ENCODE measurements at regions not wholly inside any gene's neighbourhood (a gene's known extent, or its start where the extent isn't known, plus 50 kb on each side); places are given as distances from the start of the nearest gene placed in this dataset.

- Histone ChIP-seq H3K9me3 (no peaks in the 10 kb centered on the region), H3K4me3 (replicated peaks in 1 of 3) (no peak overlapping the region), H3K36me3 (no peaks in the 10 kb centered on the region), H3K4me1 (no peaks in the 10 kb centered on the region), H3K27ac (no peak overlapping the region), H3K27me3 (no peaks in the 10 kb centered on the region)
- DNase-seq = no peak
- TF ChIP-seq CTCF (IDR thresholded peaks at IDR 0.05) (no peak), POLR2A (IDR thresholded peaks at IDR 0.05) (no peak)
- 53 to 71% methylated on average over 5 of the region's 5 CpGs for whole genome bisulfite sequencing, 2 donors
- intact Hi-C loops (cut with DNase I) = no loop called here
Observed at GRCh38 chr12:28794211-28794610, 354.9 kb upstream of the FAR2 start.

GRCh38 chr12:28794786-28795185 lies 354.3 kb upstream of the FAR2 start:
- DNase-seq = no peak
- Histone ChIP-seq H3K4me1 (no peaks in the 10 kb centered on the region), H3K9me3 (no peaks in the 10 kb centered on the region), H3K4me3 (replicated peaks in 1 of 3) (no peak overlapping the region), H3K27ac (no peak overlapping the region), H3K36me3 (no peaks in the 10 kb centered on the region), H3K27me3 (no peaks in the 10 kb centered on the region)
- 87 to 88% methylated on average over 4 of the region's 4 CpGs for WGBS, 2 donors
- intact Hi-C loops (cut with DNase I) = no loop called here
- no peak for TF ChIP-seq POLR2A (IDR thresholded peaks at IDR 0.05)
- no peak for TF ChIP-seq CTCF (IDR thresholded peaks at IDR 0.05)

GRCh38 chr12:28795311-28795710 lies 353.8 kb upstream of the FAR2 start:
- 56 to 87% methylated on average over 1 of the region's 1 CpG for WGBS, 2 donors
- Histone ChIP-seq H3K4me3 (replicated peaks in 1 of 3) (no peak overlapping the region), H3K27ac (no peak overlapping the region), H3K27me3 (no peaks in the 10 kb centered on the region), H3K9me3 (no peaks in the 10 kb centered on the region), H3K4me1 (no peaks in the 10 kb centered on the region), H3K36me3 (no peaks in the 10 kb centered on the region)
- intact Hi-C loops (cut with DNase I) = no loop called here
- no peak for DNase-seq
- TF ChIP-seq CTCF (IDR thresholded peaks at IDR 0.05) (no peak), POLR2A (IDR thresholded peaks at IDR 0.05) (no peak)

GRCh38 chr12:28799348-28799747 lies 349.7 kb upstream of the FAR2 start:
- no peaks in the 10 kb centered on the region for H3K9me3 ChIP-seq
- no peaks in the 10 kb centered on the region for H3K36me3 ChIP-seq
- intact Hi-C loops (cut with DNase I) = no loop called here
- no peak for DNase-seq
- WGBS, 2 donors = 100% methylated on average over 1 of the region's 1 CpG
- TF ChIP-seq POLR2A (IDR thresholded peaks at IDR 0.05) = no peak
- no peak for TF ChIP-seq CTCF (IDR thresholded peaks at IDR 0.05)
- no peak overlapping the region for H3K27ac ChIP-seq
- no peaks in the 10 kb centered on the region for H3K4me1 ChIP-seq
- no peaks in the 10 kb centered on the region for H3K27me3 ChIP-seq
- H3K4me3 ChIP-seq (replicated peaks in 1 of 3) = no peak overlapping the region

GRCh38 chr12:28800129-28800528 lies 348.9 kb upstream of the FAR2 start:
- DNase-seq = no peak
- H3K27me3 ChIP-seq = no peaks in the 10 kb centered on the region
- no peaks in the 10 kb centered on the region for H3K9me3 ChIP-seq
- TF ChIP-seq POLR2A (IDR thresholded peaks at IDR 0.05) (no peak), CTCF (IDR thresholded peaks at IDR 0.05) (no peak)
- intact Hi-C loops (cut with DNase I) = no loop called here
- 86 to 87% methylated on average over 1 of the region's 1 CpG for WGBS, 2 donors
- no peak overlapping the region for H3K4me3 ChIP-seq (replicated peaks in 1 of 3)
- H3K36me3 ChIP-seq = no peaks in the 10 kb centered on the region
- H3K27ac ChIP-seq = no peak overlapping the region
- no peaks in the 10 kb centered on the region for H3K4me1 ChIP-seq
